WTC11 (cell line): ENCODE measurements at regions not wholly inside any gene's neighbourhood (a gene's known extent, or its start where the extent isn't known, plus 50 kb on each side); places are given as distances from the start of the nearest gene placed in this dataset.

Source experiments
- SP1 ChIP-seq: sonication (generic); formaldehyde crosslinking; conservative IDR thresholded peaks from 2 replicates; pipeline ENCODE4 v1.8.1; 2022; ENCODE audit warnings: missing genetic modification reagents
- TF ChIP-seq, protein P1 (sequence below): fragments of 200-600 bp; IDR thresholded peaks from 2 replicates; pipeline ENCODE4 v1.8.0; 2022; ENCODE audit warnings: antibody characterized with exemption
- TF ChIP-seq, protein P2 (sequence below): sonication (generic); formaldehyde crosslinking; IDR thresholded peaks from 2 replicates; pipeline ENCODE4 v1.8.0; 2023; ENCODE audit warnings: missing genetic modification reagents

DNA sequence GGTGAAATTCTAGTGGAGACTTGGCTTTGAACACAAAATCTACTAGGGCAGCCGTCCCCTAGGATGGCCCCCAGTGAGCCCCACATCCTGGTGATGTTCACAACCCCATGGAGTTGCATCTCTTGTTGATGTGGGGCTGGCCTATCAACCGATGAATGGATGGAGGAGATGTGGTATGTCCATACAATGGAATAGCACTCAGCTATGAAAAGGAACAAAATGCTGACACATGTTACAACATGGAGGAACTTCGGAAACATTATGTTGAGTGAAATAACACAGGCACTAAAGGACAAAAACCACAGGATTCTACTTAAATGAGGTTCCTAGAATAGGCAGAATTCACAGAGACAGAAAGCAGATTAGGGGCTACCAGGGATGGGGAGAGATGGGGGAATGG lies 80.1 kb upstream of the ASAP2 start:
- TF ChIP-seq, protein P1, sequence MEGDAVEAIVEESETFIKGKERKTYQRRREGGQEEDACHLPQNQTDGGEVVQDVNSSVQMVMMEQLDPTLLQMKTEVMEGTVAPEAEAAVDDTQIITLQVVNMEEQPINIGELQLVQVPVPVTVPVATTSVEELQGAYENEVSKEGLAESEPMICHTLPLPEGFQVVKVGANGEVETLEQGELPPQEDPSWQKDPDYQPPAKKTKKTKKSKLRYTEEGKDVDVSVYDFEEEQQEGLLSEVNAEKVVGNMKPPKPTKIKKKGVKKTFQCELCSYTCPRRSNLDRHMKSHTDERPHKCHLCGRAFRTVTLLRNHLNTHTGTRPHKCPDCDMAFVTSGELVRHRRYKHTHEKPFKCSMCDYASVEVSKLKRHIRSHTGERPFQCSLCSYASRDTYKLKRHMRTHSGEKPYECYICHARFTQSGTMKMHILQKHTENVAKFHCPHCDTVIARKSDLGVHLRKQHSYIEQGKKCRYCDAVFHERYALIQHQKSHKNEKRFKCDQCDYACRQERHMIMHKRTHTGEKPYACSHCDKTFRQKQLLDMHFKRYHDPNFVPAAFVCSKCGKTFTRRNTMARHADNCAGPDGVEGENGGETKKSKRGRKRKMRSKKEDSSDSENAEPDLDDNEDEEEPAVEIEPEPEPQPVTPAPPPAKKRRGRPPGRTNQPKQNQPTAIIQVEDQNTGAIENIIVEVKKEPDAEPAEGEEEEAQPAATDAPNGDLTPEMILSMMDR: no peak
- TF ChIP-seq SP1 (CRISPR knock-in tag): no peak
- TF ChIP-seq, protein P2, sequence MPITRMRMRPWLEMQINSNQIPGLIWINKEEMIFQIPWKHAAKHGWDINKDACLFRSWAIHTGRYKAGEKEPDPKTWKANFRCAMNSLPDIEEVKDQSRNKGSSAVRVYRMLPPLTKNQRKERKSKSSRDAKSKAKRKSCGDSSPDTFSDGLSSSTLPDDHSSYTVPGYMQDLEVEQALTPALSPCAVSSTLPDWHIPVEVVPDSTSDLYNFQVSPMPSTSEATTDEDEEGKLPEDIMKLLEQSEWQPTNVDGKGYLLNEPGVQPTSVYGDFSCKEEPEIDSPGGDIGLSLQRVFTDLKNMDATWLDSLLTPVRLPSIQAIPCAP (CRISPR knock-in tag): no peak
